Neural cell (in vitro differentiated cells): ENCODE measurements at regions not wholly inside any gene's neighbourhood (a gene's known extent, or its start where the extent isn't known, plus 50 kb on each side); places are given as distances from the start of the nearest gene placed in this dataset.

Experiments
- CTCF ChIP-seq: fragments of 450-650 bp; IDR thresholded peaks from 2 replicates; pipeline ENCODE4 v1.5.1; 2014; ENCODE audit warnings: antibody characterized with exemption, mild to moderate bottlenecking, moderate library complexity; ENCODE audit not compliant: poor library complexity, severe bottlenecking
- EP300 ChIP-seq: fragments of 450-650 bp; conservative IDR thresholded peaks from 2 replicates; pipeline ENCODE4 v1.6.1; 2014; ENCODE audit warnings: antibody characterized with exemption, mild to moderate bottlenecking, moderate library complexity; ENCODE audit not compliant: poor library complexity, severe bottlenecking
- EZH2 ChIP-seq: fragments of 200-600, 300-800 bp; shearing (Covaris generic), sonication (generic); IDR thresholded peaks from 2 replicates; pipeline ENCODE4 v1.6.1; 2014; ENCODE audit warnings: antibody characterized with exemption, low read length, borderline replicate concordance, mild to moderate bottlenecking; ENCODE audit not compliant: insufficient read depth, poor library complexity, severe bottlenecking
- MXI1 ChIP-seq: fragments of 450-650 bp; conservative IDR thresholded peaks from 2 replicates; pipeline ENCODE4 v1.6.1; 2014; ENCODE audit warnings: antibody characterized with exemption, mild to moderate bottlenecking; ENCODE audit not compliant: poor library complexity, severe bottlenecking
- POLR2AphosphoS5 ChIP-seq: IDR thresholded peaks from 2 replicates; pipeline ENCODE4 v1.6.1; 2012
- REST ChIP-seq: IDR thresholded peaks from 2 replicates; pipeline ENCODE4 v1.6.1; 2012; ENCODE audit warnings: borderline replicate concordance
- SMC3 ChIP-seq: fragments of 450-650 bp; conservative IDR thresholded peaks from 2 replicates; pipeline ENCODE4 v1.6.1; 2014; ENCODE audit warnings: antibody characterized with exemption, mild to moderate bottlenecking, moderate library complexity; ENCODE audit not compliant: poor library complexity

GRCh38 chr4:125620066-125620860 is 305.5 kb downstream of the FAT4 start:
- TF ChIP-seq CTCF (no peak), SMC3 (no peak), REST (no peak), POLR2AphosphoS5 (no peak), MXI1 (no peak), EZH2 (no peak), EP300 (no peak)
